GM20000 (cell line): ENCODE measurements at regions not wholly inside any gene's neighbourhood (a gene's known extent, or its start where the extent isn't known, plus 50 kb on each side); places are given as distances from the start of the nearest gene placed in this dataset.

Experiments
- DNase-seq: peaks from one replicate; pipeline ENCODE4 v3.0.0; 2012; ENCODE audit warnings: low spot score
- TF ChIP-seq, protein P1 (sequence below): IDR thresholded peaks from 2 replicates; pipeline ENCODE4 v1.5.1; 2012; ENCODE audit warnings: mild to moderate bottlenecking, control low read depth; ENCODE audit errors: extremely low read depth, missing control alignments

DNA sequence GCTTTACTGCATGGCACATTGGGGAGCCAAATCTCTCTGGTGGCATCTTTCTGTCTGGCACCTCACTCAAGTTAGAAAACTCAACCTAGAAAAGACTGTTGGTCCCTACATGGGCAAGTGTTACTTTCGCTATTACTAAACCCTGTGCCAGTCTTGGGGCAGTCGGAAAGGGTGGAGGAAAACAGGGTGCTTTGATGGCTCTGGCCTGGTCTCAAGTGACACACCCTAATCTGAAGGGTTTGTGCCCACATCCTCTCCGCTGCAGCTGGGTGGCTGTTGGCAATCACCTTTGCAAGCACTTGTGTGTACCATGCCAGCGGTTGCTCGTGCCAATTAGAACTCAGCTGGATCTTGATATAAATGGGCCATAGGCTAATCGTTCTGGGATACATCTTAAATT, 159.8 kb upstream of the ITGB1 start:
- no peak for DNase-seq

DNA sequence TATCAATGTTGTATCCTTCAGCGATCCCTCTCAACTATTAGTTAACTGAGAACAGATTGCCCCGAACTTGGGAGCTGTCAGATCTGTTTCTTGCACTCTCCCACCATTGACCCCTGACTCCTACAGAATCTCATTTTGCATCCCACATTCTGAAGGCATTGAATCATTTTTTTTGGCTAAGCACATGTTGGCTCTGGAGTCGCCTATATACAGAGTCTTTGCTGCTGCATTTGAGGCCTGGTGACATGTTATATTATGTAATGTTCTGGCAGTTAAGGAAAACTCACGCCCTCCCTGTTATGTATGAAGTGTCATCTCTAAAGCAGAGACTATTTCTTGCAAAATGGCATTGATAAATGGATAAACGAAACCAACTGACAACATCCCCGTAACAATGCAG, 159.2 kb upstream of the ITGB1 start:
- DNase-seq, result no peak

More for the DNA sequence above, 159.8 kb upstream of the ITGB1 start:
- TF ChIP-seq, protein P1, sequence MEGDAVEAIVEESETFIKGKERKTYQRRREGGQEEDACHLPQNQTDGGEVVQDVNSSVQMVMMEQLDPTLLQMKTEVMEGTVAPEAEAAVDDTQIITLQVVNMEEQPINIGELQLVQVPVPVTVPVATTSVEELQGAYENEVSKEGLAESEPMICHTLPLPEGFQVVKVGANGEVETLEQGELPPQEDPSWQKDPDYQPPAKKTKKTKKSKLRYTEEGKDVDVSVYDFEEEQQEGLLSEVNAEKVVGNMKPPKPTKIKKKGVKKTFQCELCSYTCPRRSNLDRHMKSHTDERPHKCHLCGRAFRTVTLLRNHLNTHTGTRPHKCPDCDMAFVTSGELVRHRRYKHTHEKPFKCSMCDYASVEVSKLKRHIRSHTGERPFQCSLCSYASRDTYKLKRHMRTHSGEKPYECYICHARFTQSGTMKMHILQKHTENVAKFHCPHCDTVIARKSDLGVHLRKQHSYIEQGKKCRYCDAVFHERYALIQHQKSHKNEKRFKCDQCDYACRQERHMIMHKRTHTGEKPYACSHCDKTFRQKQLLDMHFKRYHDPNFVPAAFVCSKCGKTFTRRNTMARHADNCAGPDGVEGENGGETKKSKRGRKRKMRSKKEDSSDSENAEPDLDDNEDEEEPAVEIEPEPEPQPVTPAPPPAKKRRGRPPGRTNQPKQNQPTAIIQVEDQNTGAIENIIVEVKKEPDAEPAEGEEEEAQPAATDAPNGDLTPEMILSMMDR, result no peak

DNA sequence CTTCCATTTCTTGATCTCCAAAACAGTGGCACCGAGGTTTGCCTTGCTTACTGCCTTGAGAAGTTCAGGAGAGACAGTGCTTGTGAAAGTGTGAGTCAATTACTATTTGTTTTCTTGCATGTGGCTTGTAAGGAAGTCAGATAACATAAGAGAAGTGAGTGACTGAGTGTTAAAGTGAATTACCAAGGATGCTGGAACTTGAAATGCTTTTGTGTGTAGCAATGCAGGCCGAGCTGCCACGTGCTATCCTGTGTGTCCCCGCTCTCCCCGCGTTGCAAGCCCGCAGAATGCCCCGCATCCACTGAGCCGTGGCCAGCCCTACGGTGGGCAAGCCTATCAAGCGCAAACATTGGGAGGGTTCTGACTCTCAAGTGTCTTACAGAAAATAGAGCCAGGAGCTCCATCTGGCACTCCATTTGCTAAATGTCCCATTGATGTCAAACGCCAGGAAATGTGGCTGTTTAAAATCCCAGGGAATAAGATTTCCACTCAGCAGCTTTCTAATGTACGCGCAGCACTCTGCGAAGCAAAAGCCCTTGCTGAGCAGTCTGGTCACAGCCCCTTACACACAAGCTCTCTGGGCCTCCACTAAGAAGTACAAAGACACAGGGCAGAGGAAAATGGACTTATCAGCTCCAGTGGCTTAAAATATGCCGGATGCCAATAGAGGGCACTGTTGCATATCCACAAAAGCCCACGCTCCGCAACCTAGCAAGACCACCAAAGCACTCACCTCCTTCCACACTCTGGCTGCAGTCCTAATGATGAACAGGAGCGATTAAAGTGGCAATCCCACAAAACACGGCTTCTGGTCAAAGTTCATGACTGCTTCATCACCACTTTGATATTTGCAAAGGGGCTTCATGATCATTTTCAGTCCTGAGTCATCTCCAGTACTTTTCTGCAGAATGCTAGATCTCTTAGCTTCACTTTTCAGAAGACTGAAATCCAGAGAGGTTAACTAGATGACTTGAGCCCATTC, 158.0 kb upstream of the ITGB1 start:
- TF ChIP-seq, protein P1, result peak; percentile 20
- no peak for DNase-seq

More for the DNA sequence above, 159.2 kb upstream of the ITGB1 start:
- TF ChIP-seq, protein P1, result no peak

DNA sequence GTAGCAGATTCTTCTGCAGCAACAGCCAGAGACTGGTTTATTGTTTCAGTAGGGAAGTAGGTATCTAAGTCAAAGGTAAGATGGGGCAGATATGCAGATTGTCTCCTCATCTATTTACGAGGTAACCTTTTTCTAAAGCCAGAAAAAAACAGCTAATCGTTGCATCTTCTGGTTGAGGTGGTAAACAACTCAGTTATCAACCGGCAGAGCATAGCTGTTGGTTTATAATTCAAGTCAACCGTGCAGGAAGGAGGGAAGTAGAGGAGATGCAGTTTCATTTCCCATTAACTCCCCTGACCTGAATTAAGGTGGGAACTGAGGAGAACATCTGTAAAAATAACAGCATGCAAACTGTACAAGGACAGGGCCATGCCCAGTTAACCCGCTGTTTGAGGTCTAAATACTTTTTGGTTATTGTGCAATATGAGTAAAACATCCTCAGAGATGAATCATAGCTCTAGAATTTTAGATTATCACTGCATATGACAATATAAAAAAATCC, 156.5 kb upstream of the ITGB1 start:
- no peak for DNase-seq

DNA sequence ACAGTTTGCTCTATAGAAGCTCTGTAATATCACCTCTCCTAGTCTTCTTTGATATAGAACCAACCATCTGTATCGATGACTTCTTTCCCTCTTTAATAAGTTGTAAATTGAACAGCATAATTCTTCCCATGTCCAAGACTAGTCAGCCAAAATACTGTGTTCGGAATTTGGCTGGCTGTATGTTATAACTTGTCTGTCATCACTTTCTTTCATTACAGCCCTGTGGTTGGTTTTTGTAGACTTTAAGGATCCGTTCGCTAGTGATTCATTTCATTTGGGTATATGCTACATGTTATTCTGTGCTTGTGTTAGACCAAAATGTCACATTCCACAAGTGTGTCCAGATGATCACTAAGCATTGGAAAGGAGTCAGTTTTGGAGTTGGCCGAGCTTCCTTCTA, 155.4 kb upstream of the ITGB1 start:
- no peak for DNase-seq
- TF ChIP-seq, protein P1, result no peak

More for the DNA sequence above, 156.5 kb upstream of the ITGB1 start:
- TF ChIP-seq, protein P1, result no peak

DNA sequence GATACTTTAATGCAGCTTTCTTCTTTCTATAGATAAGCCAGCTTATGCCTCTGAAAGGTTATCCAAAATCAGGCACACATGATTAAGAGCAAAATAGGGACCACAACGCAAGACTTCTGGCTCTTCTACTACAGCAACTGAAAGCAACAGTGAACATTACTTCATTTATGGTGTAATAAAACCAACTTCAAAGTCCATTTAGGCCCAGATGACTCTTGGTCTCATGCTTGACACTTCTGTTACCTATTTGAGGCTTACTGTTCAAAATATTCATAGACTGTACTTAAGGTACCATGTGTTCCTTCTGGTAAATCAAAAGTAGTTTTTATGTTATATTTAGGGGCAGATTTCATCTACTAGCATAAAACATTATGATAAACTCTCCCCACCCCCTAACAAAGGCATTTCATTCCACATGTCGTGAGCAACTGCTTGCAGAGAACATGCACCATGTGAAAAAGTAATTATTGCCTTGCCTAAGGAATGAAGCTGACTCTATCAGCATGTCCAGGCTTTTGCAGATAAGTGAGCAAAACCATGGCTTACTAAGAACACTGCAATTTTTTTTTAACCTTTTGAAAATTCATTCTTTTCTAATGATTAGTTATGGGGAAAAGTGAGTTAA, 154.9 kb upstream of the ITGB1 start:
- TF ChIP-seq, protein P1, result no peak
- DNase-seq, result no peak

DNA sequence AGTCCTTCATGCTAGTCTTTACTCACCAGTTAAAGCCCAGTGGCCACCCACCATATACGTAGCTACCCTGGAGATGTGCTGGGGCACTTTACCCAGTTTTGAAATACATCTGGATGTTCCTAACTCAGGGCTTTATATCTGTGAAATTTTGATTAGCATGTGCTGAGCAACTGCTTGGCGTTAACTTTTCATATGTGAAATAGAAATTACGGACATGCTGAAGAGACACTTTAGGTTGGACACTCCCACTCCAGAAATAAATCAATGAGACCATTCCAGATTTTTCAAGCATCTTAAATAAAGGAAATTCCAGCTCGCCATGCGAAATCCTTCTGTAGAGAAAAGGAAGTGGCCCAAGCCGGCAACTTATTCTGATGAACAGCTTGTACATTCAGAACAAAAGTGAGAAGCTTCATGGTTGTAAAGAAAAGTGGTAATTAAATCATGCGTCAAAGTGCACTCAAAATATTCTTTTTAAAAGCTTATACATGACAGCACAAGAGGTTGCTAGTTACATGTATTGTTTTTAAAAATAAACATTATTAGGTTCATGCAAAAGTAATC, 153.5 kb upstream of the ITGB1 start:
- TF ChIP-seq, protein P1, result no peak
- DNase-seq, result no peak
